GM12892 (cell line): ENCODE measurements at regions not wholly inside any gene's neighbourhood (a gene's known extent, or its start where the extent isn't known, plus 50 kb on each side); places are given as distances from the start of the nearest gene placed in this dataset.

Source experiments
- DNase-seq: peaks from one replicate; pipeline ENCODE4 v3.0.0; 2011; ENCODE audit not compliant: insufficient read length
- FAIRE-seq: peaks from 2 replicates; lab custom pipeline; 2011; peaks lifted over from hg19 to GRCh38; lab: Jason Lieb, UNC
- POLR2A ChIP-seq: IDR thresholded peaks from 2 replicates; pipeline ENCODE4 v1.6.1; 2011; ENCODE audit warnings: low read depth, low read length, control low read depth
- POLR2AphosphoS5 ChIP-seq: IDR thresholded peaks from 2 replicates; pipeline ENCODE4 v1.6.1; 2011; ENCODE audit warnings: low read depth, low read length, control low read depth
- TAF1 ChIP-seq: IDR thresholded peaks from 2 replicates; pipeline ENCODE4 v1.6.1; 2011; ENCODE audit warnings: low read depth, mild to moderate bottlenecking, control low read depth, low read length, borderline replicate concordance

- FAIRE-seq (no peak), DNase-seq (no peak)
- TF ChIP-seq TAF1 (no peak), POLR2A (no peak), POLR2AphosphoS5 (no peak)
Measured at GRCh38 chr15:97168704-97169475, 791.6 kb upstream of the ARRDC4 start.

GRCh38 chr15:97171556-97171955 is 788.9 kb upstream of the ARRDC4 start:
- DNase-seq (no peak), FAIRE-seq (no peak)
- TF ChIP-seq POLR2AphosphoS5, result no peak
- no peak for TF ChIP-seq TAF1

- TF ChIP-seq TAF1 (no peak), POLR2AphosphoS5 (no peak), POLR2A (no peak)
- FAIRE-seq (no peak), DNase-seq (no peak)
Measured at GRCh38 chr15:97174886-97175540, 785.5 kb upstream of the ARRDC4 start.

- TF ChIP-seq POLR2AphosphoS5 (no peak), POLR2A (no peak), TAF1 (no peak)
- DNase-seq (no peak), FAIRE-seq (no peak)
Measured at GRCh38 chr15:97177151-97177577, 783.3 kb upstream of the ARRDC4 start.

- TF ChIP-seq POLR2A, result no peak
- TF ChIP-seq TAF1, result no peak
- no peak for TF ChIP-seq POLR2AphosphoS5
Measured at GRCh38 chr15:97182581-97182980, 777.9 kb upstream of the ARRDC4 start.

GRCh38 chr15:97189162-97189780 is 771.2 kb upstream of the ARRDC4 start:
- FAIRE-seq (no peak), DNase-seq (no peak)
- TF ChIP-seq POLR2A (no peak), POLR2AphosphoS5 (no peak), TAF1 (no peak)

More at GRCh38 chr15:97182581-97182980, 777.9 kb upstream of the ARRDC4 start:
- FAIRE-seq (no peak), DNase-seq (no peak)

GRCh38 chr15:97194750-97195149 is 765.8 kb upstream of the ARRDC4 start:
- TF ChIP-seq POLR2AphosphoS5 (no peak), POLR2A (no peak), TAF1 (no peak)
- DNase-seq (no peak), FAIRE-seq (no peak)

- no peak for TF ChIP-seq POLR2A
- no peak for TF ChIP-seq TAF1
- TF ChIP-seq POLR2AphosphoS5, result no peak
- FAIRE-seq, result no peak
- DNase-seq, result no peak
Measured at GRCh38 chr15:97196048-97197014, 764.2 kb upstream of the ARRDC4 start.

- TF ChIP-seq POLR2A (no peak), TAF1 (no peak), POLR2AphosphoS5 (no peak)
- DNase-seq, result no peak
- FAIRE-seq, result no peak
Measured at GRCh38 chr15:97199393-97200051, 761.0 kb upstream of the ARRDC4 start.

GRCh38 chr15:97200161-97200560 is 760.3 kb upstream of the ARRDC4 start:
- TF ChIP-seq TAF1 (no peak), POLR2AphosphoS5 (no peak), POLR2A (no peak)
- no peak for DNase-seq
- no peak for FAIRE-seq
